Body of pancreas (tissue), 4 donors: ENCODE measurements at regions not wholly inside any gene's neighbourhood (a gene's known extent, or its start where the extent isn't known, plus 50 kb on each side); places are given as distances from the start of the nearest gene placed in this dataset.

Source experiments
- ATAC-seq: fragments of 150-250 bp; one replicate; pipeline ENCODE4 v1.9.1; 2016
- DNase-seq, 4 donors: peaks; one replicate each; pipeline ENCODE4 v3.0.0-alpha.2; 2019
- H3K27ac ChIP-seq, 4 donors: fragments of 200-600 bp; sonication (generic); 1 replicate in 3 of 4; 2 replicates in 1 of 4; pipeline versions ENCODE4 v1.5.1 to v1.6.1; 2016 to 2019; ENCODE audit warnings: mild to moderate bottlenecking in 1 of 4, mixed read lengths in 1 of 4, moderate library complexity in 1 of 4
- H3K27me3 ChIP-seq, 2 donors: fragments of 200-600 bp; sonication (generic); one replicate each; pipeline ENCODE4 v1.6.0; 2016; ENCODE audit warnings: mild to moderate bottlenecking in 1 of 2
- H3K36me3 ChIP-seq, 2 donors: fragments of 200-600 bp; sonication (generic); replicated peaks in 1 of 2; 2 replicates each; pipeline ENCODE4 v1.5.1; 2016; ENCODE audit warnings: low read depth in 2 of 2; ENCODE audit not compliant: insufficient read depth in 1 of 2
- H3K4me1 ChIP-seq: fragments of 200-600 bp; sonication (generic); one replicate; pipeline ENCODE4 v1.6.0; 2016
- H3K4me3 ChIP-seq, 2 donors: fragments of 200-600 bp; sonication (generic); 1 replicate in 1 of 2; 2 replicates in 1 of 2; pipeline ENCODE4 v1.5.1; 2016 to 2019
- H3K9me3 ChIP-seq, 3 donors: fragments of 200-600 bp; sonication (generic); 1 replicate in 2 of 3; 2 replicates in 1 of 3; pipeline ENCODE4 v1.5.1; 2016
- CTCF ChIP-seq, 7 experiments: fragments of 450-650 bp in 4 of 7; fragments of 200-600 bp in 3 of 7; sonication (generic) in 3 of 7; IDR thresholded peaks; one replicate each; pipeline ENCODE4 v1.5.1; 2016 to 2019; ENCODE audit warnings: antibody characterized with exemption in 7 of 7
- POLR2A ChIP-seq, 3 donors: fragments of 450-650 bp; IDR thresholded peaks; one replicate each; pipeline ENCODE4 v1.6.1; 2016; ENCODE audit warnings: antibody characterized with exemption in 3 of 3, mild to moderate bottlenecking in 2 of 3
- WGBS, 2 donors: methylation state at CpG; one replicate each; pipeline ENCODE4 v1.1.5; 2017; 5-methylcytosine and 5-hydroxymethylcytosine counted together
- intact Hi-C: fragments of 100-400 bp; cut with DNase I; formaldehyde crosslinking; loops from one replicate; pipeline ENCODE4 v1.15.1; 2023

GRCh38 chr2:195308163-195308562 is 348.9 kb upstream of the SLC39A10 start:
- Histone ChIP-seq H3K4me1 (no peaks in the 10 kb centered on the region), H3K9me3 (no peaks in the 10 kb centered on the region), H3K27ac (no peak overlapping the region), H3K36me3 (no peaks in the 10 kb centered on the region), H3K27me3 (no peaks in the 10 kb centered on the region), H3K4me3 (no peak overlapping the region)
- 16 to 19% methylated on average over 1 of the region's 1 CpG for WGBS, 2 donors
- DNase-seq = no peak
- ATAC-seq = no peak
- intact Hi-C loops = no loop called here
- no peak for TF ChIP-seq CTCF (IDR thresholded peaks at IDR 0.05)
- TF ChIP-seq POLR2A (IDR thresholded peaks at IDR 0.05) = no peak

GRCh38 chr2:195307751-195308150 is 349.3 kb upstream of the SLC39A10 start:
- Histone ChIP-seq H3K9me3 (no peaks in the 10 kb centered on the region), H3K4me1 (no peaks in the 10 kb centered on the region), H3K27me3 (no peaks in the 10 kb centered on the region), H3K27ac (no peak overlapping the region), H3K36me3 (no peaks in the 10 kb centered on the region), H3K4me3 (no peak overlapping the region)
- TF ChIP-seq POLR2A (IDR thresholded peaks at IDR 0.05) (no peak), CTCF (IDR thresholded peaks at IDR 0.05) (no peak)
- DNase-seq (no peak), ATAC-seq (no peak)
- intact Hi-C loops = no loop called here
- 14 to 20% methylated on average over 7 of the region's 7 CpGs for WGBS, 2 donors

GRCh38 chr2:195304310-195304709 is 352.7 kb upstream of the SLC39A10 start:
- no peaks in the 10 kb centered on the region for H3K4me1 ChIP-seq
- WGBS, 2 donors = 70 to 73% methylated on average over 5 of the region's 5 CpGs
- no peaks in the 10 kb centered on the region for H3K27me3 ChIP-seq
- no peak overlapping the region for H3K27ac ChIP-seq
- TF ChIP-seq POLR2A (IDR thresholded peaks at IDR 0.05) (no peak), CTCF (IDR thresholded peaks at IDR 0.05) (no peak)
- no peak for ATAC-seq
- no peaks in the 10 kb centered on the region for H3K36me3 ChIP-seq
- no peak overlapping the region for H3K4me3 ChIP-seq
- no peaks in the 10 kb centered on the region for H3K9me3 ChIP-seq
- intact Hi-C loops = no loop called here
- no peak for DNase-seq

GRCh38 chr2:195300631-195301030 is 356.4 kb upstream of the SLC39A10 start:
- Histone ChIP-seq H3K9me3 (no peaks in the 10 kb centered on the region), H3K4me3 (no peak overlapping the region), H3K4me1 (no peaks in the 10 kb centered on the region), H3K36me3 (no peaks in the 10 kb centered on the region), H3K27ac (no peak overlapping the region), H3K27me3 (no peaks in the 10 kb centered on the region)
- DNase-seq (no peak), ATAC-seq (no peak)
- WGBS, 2 donors = 60 to 65% methylated on average over 2 of the region's 2 CpGs
- intact Hi-C loops = no loop called here
- TF ChIP-seq CTCF (IDR thresholded peaks at IDR 0.05) (no peak), POLR2A (IDR thresholded peaks at IDR 0.05) (no peak)

GRCh38 chr2:195299600-195299999 is 357.4 kb upstream of the SLC39A10 start:
- 33 to 57% methylated on average over 1 of the region's 1 CpG for WGBS, 2 donors
- DNase-seq (no peak), ATAC-seq (no peak)
- Histone ChIP-seq H3K9me3 (no peaks in the 10 kb centered on the region), H3K27me3 (no peaks in the 10 kb centered on the region), H3K4me3 (no peak overlapping the region), H3K27ac (no peak overlapping the region), H3K4me1 (no peaks in the 10 kb centered on the region), H3K36me3 (no peaks in the 10 kb centered on the region)
- TF ChIP-seq POLR2A (IDR thresholded peaks at IDR 0.05) (no peak), CTCF (IDR thresholded peaks at IDR 0.05) (no peak)
- intact Hi-C loops = no loop called here
